Fibroblast of villous mesenchyme (primary cell): ENCODE measurements at regions not wholly inside any gene's neighbourhood (a gene's known extent, or its start where the extent isn't known, plus 50 kb on each side); places are given as distances from the start of the nearest gene placed in this dataset.
"Not testable (repeated sequence)": the region's sequence is repeated elsewhere in the genome, so short reads cannot be mapped to it uniquely, and the experiment has no call there.

Source experiments
- DNase-seq: peaks from one replicate; pipeline ENCODE4 v3.0.0-alpha.2; 2010; ENCODE audit warnings: low read depth
- H3K4me3 ChIP-seq: 2 replicates; pipeline ENCODE4 v1.5.1; 2011; ENCODE audit warnings: low read depth, mild to moderate bottlenecking, low read length
- CTCF ChIP-seq: IDR thresholded peaks from 2 replicates; pipeline ENCODE4 v1.5.1; 2012; ENCODE audit warnings: low read depth, mild to moderate bottlenecking, low read length; ENCODE audit not compliant: insufficient read depth

GRCh38 chr10:3924344-3924743 is 139.3 kb upstream of the KLF6 start:
- no peak for TF ChIP-seq CTCF
- no peak overlapping the region for H3K4me3 ChIP-seq
- DNase-seq = peak; percentile 84

GRCh38 chr10:3923033-3923432 is 138.0 kb upstream of the KLF6 start:
- no peak for TF ChIP-seq CTCF
- H3K4me3 ChIP-seq = no peak overlapping the region
- no peak for DNase-seq

- H3K4me3 ChIP-seq = no peak overlapping the region
- no peak for TF ChIP-seq CTCF
- DNase-seq = no peak
Observed at GRCh38 chr10:3919709-3920308, 134.8 kb upstream of the KLF6 start.

- not testable (repeated sequence) for DNase-seq, H3K4me3 ChIP-seq
Observed at GRCh38 chr10:3917392-3917791, 132.4 kb upstream of the KLF6 start.

- no peak for DNase-seq
- H3K4me3 ChIP-seq = no peak overlapping the region
- no peak for TF ChIP-seq CTCF
Observed at GRCh38 chr10:3914733-3915132, 129.7 kb upstream of the KLF6 start.

- peak; percentile 43 for DNase-seq
- H3K4me3 ChIP-seq = no peak overlapping the region
- TF ChIP-seq CTCF = no peak
Observed at GRCh38 chr10:3911713-3912442, 126.9 kb upstream of the KLF6 start.

- no peak overlapping the region for H3K4me3 ChIP-seq
Observed at GRCh38 chr10:3911241-3911640, 126.2 kb upstream of the KLF6 start.

More at GRCh38 chr10:3911241-3911640, 126.2 kb upstream of the KLF6 start:
- no peak for TF ChIP-seq CTCF
- no peak for DNase-seq
